T-helper 1 cell treated with Interleukin-12 subunit alpha and Interleukin-12 subunit beta and Interleukin-4 antibody, amounts not matched to agents 30 ng/mL and 1 ng/mL, for 36 hours (primary cell): ENCODE measurements at regions not wholly inside any gene's neighbourhood (a gene's known extent, or its start where the extent isn't known, plus 50 kb on each side); places are given as distances from the start of the nearest gene placed in this dataset.
"Not testable (repeated sequence)": the region's sequence is repeated elsewhere in the genome, so short reads cannot be mapped to it uniquely, and the experiment has no call there.

Experiments used
- intact Hi-C: fragments of 100-400 bp; cut with micrococcal nuclease; formaldehyde crosslinking; loops from one replicate; pipeline ENCODE4 v1.15.1; 2024

DNA sequence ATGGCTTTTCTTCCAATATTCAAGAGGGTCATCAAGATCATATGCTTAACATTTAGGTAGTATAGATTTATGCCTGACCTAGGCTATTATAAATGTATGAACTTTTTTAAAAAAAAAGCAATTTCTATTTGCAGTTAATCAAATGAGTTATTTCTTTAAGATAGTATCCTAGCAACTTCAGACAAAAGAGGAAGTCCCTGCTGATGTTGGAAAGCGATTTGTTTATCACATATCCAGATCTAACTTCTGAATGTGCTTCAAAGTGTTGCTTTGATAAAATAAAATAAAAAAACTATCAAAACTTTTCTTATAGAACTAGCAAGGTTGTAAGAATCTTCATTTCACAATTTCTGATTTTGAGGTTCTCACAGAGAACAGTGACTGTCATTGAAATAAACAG is 401.9 kb upstream of the PHF14 start:
- intact Hi-C loops: no loop called here

- intact Hi-C loops: no loop called here
Observed at GRCh38 chr7:10577866-10578374, 395.8 kb upstream of the PHF14 start.

GRCh38 chr7:10579561-10579960 is 394.1 kb upstream of the PHF14 start:
- intact Hi-C loops: no loop called here

GRCh38 chr7:10584886-10585285 is 388.8 kb upstream of the PHF14 start:
- intact Hi-C loops: no loop called here

DNA sequence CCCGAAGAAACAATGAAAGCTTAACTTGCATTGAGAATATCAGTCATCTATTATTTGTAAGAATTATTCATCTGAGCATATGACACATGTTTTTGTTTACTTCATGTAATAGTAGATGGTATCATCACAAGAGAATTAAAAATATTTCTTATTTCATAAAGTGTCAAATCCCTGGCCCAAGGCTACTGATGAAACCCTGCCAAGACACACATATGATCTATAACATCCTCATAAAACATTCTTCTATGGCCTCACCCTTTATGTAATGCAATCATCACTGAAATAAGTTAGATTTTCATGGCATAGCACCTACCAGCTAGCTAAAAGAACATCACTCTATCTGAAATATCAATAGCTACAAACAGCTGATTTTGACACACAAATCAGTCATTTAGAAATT is 385.6 kb upstream of the PHF14 start:
- intact Hi-C loops: no loop called here

- intact Hi-C loops: no loop called here
Observed at GRCh38 chr7:10592604-10593003, 381.1 kb upstream of the PHF14 start.

DNA sequence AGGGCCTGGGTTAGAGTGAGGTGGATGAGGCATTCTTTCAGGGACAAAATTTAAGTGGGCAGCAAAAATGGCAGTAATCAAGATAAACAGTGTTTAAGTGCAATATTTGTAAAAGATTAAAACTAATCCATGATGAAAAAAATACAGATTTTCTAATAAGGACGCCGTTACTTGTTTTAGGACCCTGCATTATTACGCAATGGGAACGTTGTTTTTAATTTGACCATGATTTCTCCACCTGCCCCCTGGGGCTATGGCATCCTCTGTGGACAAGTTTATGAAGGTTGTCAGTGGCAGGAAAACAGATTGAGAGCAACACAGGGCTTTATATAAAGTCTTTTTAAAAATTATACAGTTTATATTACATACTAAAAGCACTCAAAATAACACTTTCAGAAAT is 380.6 kb upstream of the PHF14 start:
- intact Hi-C loops: no loop called here

DNA sequence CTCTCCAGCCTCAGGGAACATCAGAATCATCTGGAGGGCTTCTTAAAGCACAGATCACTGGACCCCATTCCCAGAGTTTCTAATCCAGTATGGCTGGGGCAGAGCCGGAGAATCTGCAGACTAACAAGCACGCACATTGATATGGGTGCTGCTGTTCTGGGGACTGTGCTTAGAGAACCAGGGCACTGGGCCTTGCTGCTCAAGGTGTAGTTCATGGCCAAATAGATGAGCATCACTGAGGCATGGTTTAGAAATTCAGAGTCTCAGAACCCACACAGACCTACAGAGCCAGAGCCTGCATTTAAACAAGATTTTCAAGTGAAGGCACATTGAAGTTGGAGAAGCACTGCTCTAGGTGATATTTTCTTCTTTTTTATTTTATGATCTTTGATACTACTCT is 376.8 kb upstream of the PHF14 start:
- intact Hi-C loops: no loop called here

- intact Hi-C loops: no loop called here
Observed at GRCh38 chr7:10604128-10604527, 369.5 kb upstream of the PHF14 start.

DNA sequence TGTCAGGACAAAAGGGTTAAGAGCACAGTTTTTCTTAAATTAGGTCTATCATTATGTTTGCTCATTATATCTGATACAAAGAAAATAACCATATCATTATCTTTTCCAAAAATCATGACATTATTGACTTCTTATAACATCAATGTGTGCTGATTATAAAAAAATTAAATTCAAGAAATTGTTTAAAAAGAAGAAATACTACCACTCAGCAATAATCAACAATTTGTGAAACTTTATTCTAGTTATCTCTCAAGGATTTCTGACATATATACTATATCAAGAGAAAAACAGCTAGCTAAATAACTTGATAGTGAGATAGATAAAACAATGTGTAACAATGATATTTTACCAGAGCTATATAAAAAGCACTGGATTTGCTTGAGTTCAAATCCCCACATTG is 360.7 kb upstream of the PHF14 start:
- intact Hi-C loops: no loop called here

- intact Hi-C loops: no loop called here
Observed at GRCh38 chr7:10618953-10619352, 354.7 kb upstream of the PHF14 start.

- intact Hi-C loops: no loop called here
Observed at GRCh38 chr7:10632712-10633111, 341.0 kb upstream of the PHF14 start.

DNA sequence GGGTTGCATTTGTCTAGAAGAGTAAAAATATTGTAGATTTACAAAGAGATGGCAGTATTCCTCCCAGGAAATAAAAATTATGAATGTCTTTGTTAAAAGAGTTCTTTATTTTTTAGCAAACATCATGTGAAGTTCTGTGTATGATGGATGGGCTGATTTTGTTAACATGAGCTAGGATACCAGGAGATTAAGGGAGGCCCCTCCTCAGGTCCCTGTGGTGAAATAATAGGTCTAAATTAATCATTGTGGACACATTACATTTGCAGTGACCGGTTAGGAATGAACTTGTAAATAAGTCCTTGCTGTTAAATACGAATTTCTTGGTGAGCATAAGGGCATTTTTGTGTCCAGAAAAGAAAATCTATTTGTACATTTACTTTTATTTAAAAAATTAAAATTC is 339.4 kb upstream of the PHF14 start:
- intact Hi-C loops: no loop called here

DNA sequence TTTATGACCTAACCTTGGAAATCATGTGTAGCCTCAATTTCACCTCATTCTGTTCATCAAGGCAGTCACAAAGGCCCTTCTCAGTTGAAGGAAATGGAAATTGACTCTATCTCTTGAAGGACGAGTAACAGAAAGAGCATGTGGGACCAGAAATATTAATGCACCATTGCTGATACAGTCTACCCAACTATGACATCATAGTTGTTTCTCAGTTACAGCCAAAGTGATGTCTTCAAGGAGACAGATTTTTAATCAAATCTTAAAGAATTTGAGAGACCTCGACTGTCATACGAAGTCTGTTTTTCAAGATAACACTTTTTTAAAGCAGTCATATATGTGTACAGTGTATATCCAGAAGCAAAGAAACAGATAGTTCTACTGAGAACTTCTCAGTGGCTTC is 335.7 kb upstream of the PHF14 start:
- intact Hi-C loops: loop anchor here (1.0 kb wide), 1 partner anchor 251 kb away; no protein-coding TSS in a partner anchor

GRCh38 chr7:10643545-10643944 is 330.1 kb upstream of the PHF14 start:
- intact Hi-C loops: loop anchor here (1.0 kb wide), 1 partner anchor 569 kb away; no protein-coding TSS in a partner anchor

- intact Hi-C loops: no loop called here
Observed at GRCh38 chr7:10644849-10645248, 328.8 kb upstream of the PHF14 start.

DNA sequence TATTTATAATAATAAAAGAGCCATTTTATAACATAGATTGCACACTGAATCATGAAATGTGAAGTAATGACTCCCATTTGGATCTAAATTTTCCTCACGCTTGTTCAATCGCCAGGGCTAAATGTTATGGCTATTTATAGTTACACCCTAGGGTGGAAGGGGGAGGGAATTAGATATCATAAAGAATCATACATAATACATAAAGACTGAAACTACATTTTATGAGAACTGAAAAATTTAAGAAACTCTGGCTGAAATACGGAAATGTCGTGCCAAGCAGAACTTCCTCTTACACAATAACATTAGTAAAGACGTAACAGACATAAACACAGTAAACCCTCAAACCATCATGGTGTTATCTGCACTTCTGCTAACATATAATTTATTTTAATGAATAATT is 327.5 kb upstream of the PHF14 start:
- intact Hi-C loops: no loop called here

- intact Hi-C loops: no loop called here
Observed at GRCh38 chr7:10648289-10648688, 325.4 kb upstream of the PHF14 start.

GRCh38 chr7:10649120-10649519 is 324.6 kb upstream of the PHF14 start:
- intact Hi-C loops: not testable (repeated sequence)

GRCh38 chr7:10655031-10655430 is 318.6 kb upstream of the PHF14 start:
- intact Hi-C loops: no loop called here

DNA sequence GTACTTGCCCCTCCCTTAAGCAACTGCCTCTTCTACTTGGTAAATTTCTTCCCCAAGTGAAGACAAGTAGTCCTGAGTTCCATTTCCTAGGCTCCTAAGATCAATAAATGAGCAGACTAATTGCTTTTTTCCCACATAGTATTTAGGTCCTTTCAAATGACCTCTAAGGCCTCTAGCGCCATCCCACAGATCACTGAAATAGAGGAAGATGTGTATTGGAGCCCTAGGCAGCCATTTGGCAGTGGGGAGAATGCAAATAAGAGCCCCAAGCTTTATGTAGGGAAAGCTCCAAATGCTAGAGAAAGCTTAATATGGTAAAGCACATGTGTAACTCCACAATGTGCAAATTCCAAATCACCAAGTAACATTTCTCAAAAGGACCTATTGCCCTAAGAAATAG is 316.5 kb upstream of the PHF14 start:
- intact Hi-C loops: no loop called here

- intact Hi-C loops: no loop called here
Observed at GRCh38 chr7:10657837-10658236, 315.8 kb upstream of the PHF14 start.

- intact Hi-C loops: no loop called here
Observed at GRCh38 chr7:10662491-10662890, 311.2 kb upstream of the PHF14 start.
